Ascending aorta (tissue), 2 donors: ENCODE measurements at regions not wholly inside any gene's neighbourhood (a gene's known extent, or its start where the extent isn't known, plus 50 kb on each side); places are given as distances from the start of the nearest gene placed in this dataset.

Experiments
- DNase-seq, 2 donors: peaks; one replicate each; pipeline ENCODE4 v3.0.0-alpha.2; 2019; ENCODE audit warnings: low spot score in 2 of 2
- H3K27ac ChIP-seq, 2 donors: fragments of 200-600 bp; sonication (generic); one replicate each; pipeline ENCODE4 v1.5.1; 2016 to 2017; ENCODE audit warnings: mild to moderate bottlenecking in 1 of 2
- H3K27me3 ChIP-seq: fragments of 200-600 bp; sonication (generic); one replicate; pipeline ENCODE4 v1.5.1; 2017
- H3K36me3 ChIP-seq, 2 donors: fragments of 200-600 bp; sonication (generic); one replicate each; pipeline ENCODE4 v1.5.1; 2016
- H3K4me1 ChIP-seq, 2 donors: fragments of 200-600 bp; sonication (generic); one replicate each; pipeline ENCODE4 v1.5.1; 2016 to 2017; ENCODE audit warnings: mild to moderate bottlenecking in 1 of 2
- H3K4me3 ChIP-seq, 2 donors: fragments of 200-600 bp; sonication (generic); one replicate each; pipeline ENCODE4 v1.5.1; 2016 to 2017; ENCODE audit warnings: mild to moderate bottlenecking in 1 of 2
- H3K9me3 ChIP-seq, 2 donors: fragments of 200-600 bp; sonication (generic); one replicate each; pipeline ENCODE4 v1.5.1; 2016
- intact Hi-C: fragments of 100-400 bp; cut with DNase I; formaldehyde crosslinking; loops from one replicate; pipeline ENCODE4 v1.15.1; 2023
- TF ChIP-seq, protein P1 (sequence below), 3 experiments: fragments of 200-600 bp in 2 of 3; fragments of 450-650 bp in 1 of 3; sonication (generic) in 2 of 3; IDR thresholded peaks; one replicate each; pipeline ENCODE4 v1.5.1; 2016 to 2019; ENCODE audit warnings: antibody characterized with exemption in 3 of 3, mild to moderate bottlenecking in 1 of 3, moderate library complexity in 1 of 3

GRCh38 chr18:38923540-38923939 lies 1357.9 kb upstream of the CELF4 start:
- Histone ChIP-seq H3K27ac (no peak overlapping the region), H3K36me3 (no peaks in the 10 kb centered on the region), H3K4me3 (no peak overlapping the region), H3K9me3 (no peaks in the 10 kb centered on the region), H3K4me1 (no peaks in the 10 kb centered on the region), H3K27me3 (no peaks in the 10 kb centered on the region)
- DNase-seq, result no peak
- TF ChIP-seq, protein P1, sequence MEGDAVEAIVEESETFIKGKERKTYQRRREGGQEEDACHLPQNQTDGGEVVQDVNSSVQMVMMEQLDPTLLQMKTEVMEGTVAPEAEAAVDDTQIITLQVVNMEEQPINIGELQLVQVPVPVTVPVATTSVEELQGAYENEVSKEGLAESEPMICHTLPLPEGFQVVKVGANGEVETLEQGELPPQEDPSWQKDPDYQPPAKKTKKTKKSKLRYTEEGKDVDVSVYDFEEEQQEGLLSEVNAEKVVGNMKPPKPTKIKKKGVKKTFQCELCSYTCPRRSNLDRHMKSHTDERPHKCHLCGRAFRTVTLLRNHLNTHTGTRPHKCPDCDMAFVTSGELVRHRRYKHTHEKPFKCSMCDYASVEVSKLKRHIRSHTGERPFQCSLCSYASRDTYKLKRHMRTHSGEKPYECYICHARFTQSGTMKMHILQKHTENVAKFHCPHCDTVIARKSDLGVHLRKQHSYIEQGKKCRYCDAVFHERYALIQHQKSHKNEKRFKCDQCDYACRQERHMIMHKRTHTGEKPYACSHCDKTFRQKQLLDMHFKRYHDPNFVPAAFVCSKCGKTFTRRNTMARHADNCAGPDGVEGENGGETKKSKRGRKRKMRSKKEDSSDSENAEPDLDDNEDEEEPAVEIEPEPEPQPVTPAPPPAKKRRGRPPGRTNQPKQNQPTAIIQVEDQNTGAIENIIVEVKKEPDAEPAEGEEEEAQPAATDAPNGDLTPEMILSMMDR (IDR thresholded peaks at IDR 0.05), result no peak
- intact Hi-C loops, result no loop called here

- Histone ChIP-seq H3K4me3 (no peak overlapping the region), H3K27ac (no peak overlapping the region), H3K9me3 (no peaks in the 10 kb centered on the region), H3K36me3 (no peaks in the 10 kb centered on the region), H3K4me1 (no peaks in the 10 kb centered on the region), H3K27me3 (no peaks in the 10 kb centered on the region)
- no peak for DNase-seq
- intact Hi-C loops, result no loop called here
- TF ChIP-seq, protein P1 (IDR thresholded peaks at IDR 0.05), result no peak
Observed at GRCh38 chr18:38923126-38923525, 1357.5 kb upstream of the CELF4 start.

DNA sequence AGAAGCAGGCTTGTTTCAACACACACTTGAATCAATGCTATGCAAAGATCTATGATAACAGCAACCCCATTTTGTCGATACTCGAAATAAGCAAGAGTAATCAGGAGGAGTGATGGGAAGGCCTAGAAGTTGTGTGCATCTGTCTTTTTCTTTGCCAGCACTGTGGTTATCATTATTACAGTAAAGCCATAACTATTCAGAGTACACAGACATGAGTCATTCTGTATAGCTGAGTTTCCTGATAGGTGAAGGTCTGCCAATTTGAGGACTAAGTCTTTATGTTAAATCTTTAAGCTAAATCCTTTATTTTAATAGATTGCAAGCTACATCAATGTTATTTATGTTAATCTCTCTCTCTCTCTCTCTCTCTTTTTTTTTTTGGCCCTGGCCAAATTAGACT lies 1344.4 kb upstream of the CELF4 start:
- TF ChIP-seq, protein P1 (IDR thresholded peaks at IDR 0.05), result no peak
- no peaks in the 10 kb centered on the region for H3K27me3 ChIP-seq
- H3K4me3 ChIP-seq, result no peak overlapping the region
- H3K4me1 ChIP-seq, result no peaks in the 10 kb centered on the region
- no peaks in the 10 kb centered on the region for H3K36me3 ChIP-seq
- intact Hi-C loops, result no loop called here
- no peak overlapping the region for H3K27ac ChIP-seq
- DNase-seq, result no peak
- H3K9me3 ChIP-seq, result no peaks in the 10 kb centered on the region

DNA sequence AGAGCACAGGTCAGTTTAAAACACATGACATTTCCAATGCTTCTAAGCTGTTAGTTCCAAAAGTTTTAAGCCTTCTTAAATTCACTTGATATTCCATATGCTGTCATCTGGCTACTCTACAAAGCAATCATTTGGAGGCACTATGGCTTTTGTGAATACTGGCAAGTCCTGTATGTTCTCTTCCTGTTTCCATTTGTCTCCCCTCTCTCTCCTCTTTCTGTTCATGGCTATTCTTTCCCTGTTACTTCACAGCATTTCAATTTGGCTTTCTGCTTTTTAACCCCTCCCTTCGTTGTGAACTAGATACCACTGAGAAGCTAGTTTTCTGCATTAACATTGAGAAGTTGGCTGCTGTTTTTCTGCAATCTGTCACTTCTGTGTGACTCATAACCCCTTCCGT lies 1337.2 kb upstream of the CELF4 start:
- Histone ChIP-seq H3K4me3 (no peak overlapping the region), H3K27ac (no peak overlapping the region), H3K9me3 (no peaks in the 10 kb centered on the region), H3K36me3 (no peaks in the 10 kb centered on the region), H3K27me3 (no peaks in the 10 kb centered on the region), H3K4me1 (no peaks in the 10 kb centered on the region)
- DNase-seq, result no peak
- intact Hi-C loops, result no loop called here
- TF ChIP-seq, protein P1 (IDR thresholded peaks at IDR 0.05), result no peak

GRCh38 chr18:38900445-38900844 lies 1334.8 kb upstream of the CELF4 start:
- no peak for DNase-seq
- Histone ChIP-seq H3K4me1 (no peaks in the 10 kb centered on the region), H3K4me3 (no peak overlapping the region), H3K36me3 (no peaks in the 10 kb centered on the region), H3K27ac (no peak overlapping the region), H3K9me3 (no peaks in the 10 kb centered on the region), H3K27me3 (no peaks in the 10 kb centered on the region)
- intact Hi-C loops, result no loop called here
- TF ChIP-seq, protein P1 (IDR thresholded peaks at IDR 0.05), result no peak

DNA sequence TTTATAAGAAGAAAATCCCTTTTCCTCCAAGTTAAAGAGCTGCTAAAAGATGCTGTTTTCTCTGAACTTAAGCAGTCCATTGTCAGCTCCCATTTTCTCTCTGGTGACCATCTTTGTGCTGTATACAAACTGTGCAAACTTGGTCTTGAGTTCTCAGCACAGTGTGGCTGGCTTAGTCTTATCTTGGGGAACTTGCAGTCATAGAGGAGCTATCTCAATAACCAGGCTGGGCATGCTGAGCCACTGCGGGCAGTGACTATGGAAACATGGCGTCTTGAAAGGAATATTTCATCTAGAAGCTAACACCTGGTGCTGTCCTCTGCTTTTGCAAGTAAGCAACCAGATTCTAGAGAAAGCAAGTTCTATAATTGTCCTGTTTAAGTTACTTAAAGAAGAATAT lies 1334.4 kb upstream of the CELF4 start:
- intact Hi-C loops, result no loop called here
- H3K27me3 ChIP-seq, result no peaks in the 10 kb centered on the region
- TF ChIP-seq, protein P1 (IDR thresholded peaks at IDR 0.05), result no peak

More for the DNA sequence above, 1334.4 kb upstream of the CELF4 start:
- no peaks in the 10 kb centered on the region for H3K4me1 ChIP-seq
- H3K36me3 ChIP-seq, result no peaks in the 10 kb centered on the region
- H3K27ac ChIP-seq, result no peak overlapping the region
- DNase-seq, result no peak
- no peak overlapping the region for H3K4me3 ChIP-seq
- H3K9me3 ChIP-seq, result no peaks in the 10 kb centered on the region
